Spleen (tissue), 11 donors: ENCODE measurements at regions not wholly inside any gene's neighbourhood (a gene's known extent, or its start where the extent isn't known, plus 50 kb on each side); places are given as distances from the start of the nearest gene placed in this dataset.
"Not testable (repeated sequence)": the region's sequence is repeated elsewhere in the genome, so short reads cannot be mapped to it uniquely, and the experiment has no call there.

Experiments used
- DNase-seq: peaks from one replicate; pipeline ENCODE4 v3.0.0-alpha.2; 2020
- H3K27ac ChIP-seq, 8 donors: fragments of 200-600 bp; sonication (generic) in 7 of 8; 1 replicate in 4 of 8; 2 replicates in 4 of 8; pipeline versions ENCODE4 v1.5.0 to v1.8.0; 2016 to 2021; ENCODE audit warnings: inconsistent platforms in 4 of 8, mild to moderate bottlenecking in 4 of 8, moderate library complexity in 1 of 8
- H3K27me3 ChIP-seq, 7 donors: fragments of 200-600 bp; sonication (generic) in 6 of 7; replicated peaks in 1 of 7; 1 replicate in 4 of 7; 2 replicates in 3 of 7; pipeline versions ENCODE4 v1.5.0 to v1.8.0; 2016 to 2021; ENCODE audit warnings: inconsistent platforms in 3 of 7, mild to moderate bottlenecking in 1 of 7
- H3K36me3 ChIP-seq, 6 donors: fragments of 200-600 bp; sonication (generic) in 5 of 6; 1 replicate in 4 of 6; 2 replicates in 2 of 6; pipeline versions ENCODE4 v1.5.0 to v1.8.0; 2016 to 2021; ENCODE audit warnings: inconsistent platforms in 2 of 6
- H3K4me1 ChIP-seq, 6 donors: fragments of 200-600 bp; sonication (generic) in 5 of 6; 1 replicate in 3 of 6; 2 replicates in 3 of 6; pipeline versions ENCODE4 v1.5.0 to v1.8.0; 2016 to 2021; ENCODE audit warnings: inconsistent platforms in 3 of 6
- H3K4me3 ChIP-seq, 8 donors: fragments of 200-600 bp; sonication (generic) in 7 of 8; 1 replicate in 4 of 8; 2 replicates in 4 of 8; pipeline versions ENCODE4 v1.5.0 to v1.8.0; 2016 to 2021; ENCODE audit warnings: inconsistent platforms in 4 of 8, mild to moderate bottlenecking in 4 of 8, moderate library complexity in 2 of 8
- H3K9me3 ChIP-seq, 8 donors: fragments of 200-600 bp; sonication (generic) in 7 of 8; 1 replicate in 4 of 8; 2 replicates in 4 of 8; pipeline versions ENCODE4 v1.5.0 to v1.8.0; 2016 to 2021; ENCODE audit warnings: inconsistent platforms in 4 of 8
- POLR2A ChIP-seq, 3 donors: fragments of 450-650 bp; IDR thresholded peaks; one replicate each; pipeline ENCODE4 v1.5.1; 2017; ENCODE audit warnings: antibody characterized with exemption in 3 of 3, mild to moderate bottlenecking in 1 of 3
- POLR2AphosphoS5 ChIP-seq, 3 donors: sonication (generic); formaldehyde crosslinking; IDR thresholded peaks; one replicate each; pipeline ENCODE4 v1.5.1; 2017; ENCODE audit warnings: antibody characterized with exemption in 3 of 3
- WGBS, 5 donors: extraction: QIAGEN DNeasy Blood & Tissue Kit in 3 of 5; methylation state at CpG; one replicate each; pipeline versions ENCODE4 v1.1.5 to v1.1.7; 2013 to 2018; 5-methylcytosine and 5-hydroxymethylcytosine counted together
- intact Hi-C: fragments of 100-400 bp; cut with DNase I; formaldehyde crosslinking; loops from one replicate; pipeline ENCODE4 v1.15.0; 2023; ENCODE audit warnings: low total_unique reads
- TF ChIP-seq, protein P1 (sequence below), 11 experiments: fragments of 200-600 bp in 7 of 11; fragments of 450-650 bp in 4 of 11; sonication (generic) in 4 of 11; IDR thresholded peaks in 8 of 11; conservative IDR thresholded peaks in 3 of 11; 1 replicate in 7 of 11; 2 replicates in 4 of 11; pipeline versions ENCODE4 v1.4.0 to v1.8.0; 2016 to 2021; ENCODE audit warnings: antibody characterized with exemption in 11 of 11, inconsistent platforms in 4 of 11, mild to moderate bottlenecking in 1 of 11
- donor health status: healthy with polysubstance abuse.
- donor health status: DM: no; HTN: no; CAD: no; lungs with moderate emphysema.
- donor health status: DM: no; HTN: no; CAD: no.
- donor health status: Bipolar disorder and iron deficiency.
- donor health status: healthy.
- donor health status: DM: no; HTN: no; CAD: no.
- donor health status: DM: yes; HTN: yes; CAD: no.

DNA sequence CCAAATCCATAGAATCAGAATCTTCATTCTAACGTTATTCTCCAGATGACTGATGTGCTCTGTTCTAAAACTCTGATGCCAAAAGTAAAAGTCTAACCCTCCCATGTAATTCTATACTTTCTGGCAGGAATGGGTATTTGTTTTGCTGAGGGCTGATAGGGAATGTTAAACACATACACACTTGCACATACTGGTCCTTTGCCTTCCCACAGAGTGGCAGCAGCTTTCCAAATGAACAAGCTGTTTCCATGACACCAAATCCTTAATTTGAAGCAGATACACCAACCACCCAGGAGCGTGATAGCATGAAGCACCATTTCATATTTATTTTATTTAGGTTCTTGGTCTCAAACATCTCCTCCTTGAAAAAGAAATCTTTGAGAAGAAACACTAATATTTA is 155.5 kb upstream of the PRDX4 start:
- intact Hi-C loops, result no loop called here
- no peak for DNase-seq
- WGBS, 5 donors, result 54 to 89% (median 65%) methylated on average over 2 of the region's 2 CpGs
- no peak for TF ChIP-seq POLR2AphosphoS5 (IDR thresholded peaks at IDR 0.05)
- TF ChIP-seq, protein P1, sequence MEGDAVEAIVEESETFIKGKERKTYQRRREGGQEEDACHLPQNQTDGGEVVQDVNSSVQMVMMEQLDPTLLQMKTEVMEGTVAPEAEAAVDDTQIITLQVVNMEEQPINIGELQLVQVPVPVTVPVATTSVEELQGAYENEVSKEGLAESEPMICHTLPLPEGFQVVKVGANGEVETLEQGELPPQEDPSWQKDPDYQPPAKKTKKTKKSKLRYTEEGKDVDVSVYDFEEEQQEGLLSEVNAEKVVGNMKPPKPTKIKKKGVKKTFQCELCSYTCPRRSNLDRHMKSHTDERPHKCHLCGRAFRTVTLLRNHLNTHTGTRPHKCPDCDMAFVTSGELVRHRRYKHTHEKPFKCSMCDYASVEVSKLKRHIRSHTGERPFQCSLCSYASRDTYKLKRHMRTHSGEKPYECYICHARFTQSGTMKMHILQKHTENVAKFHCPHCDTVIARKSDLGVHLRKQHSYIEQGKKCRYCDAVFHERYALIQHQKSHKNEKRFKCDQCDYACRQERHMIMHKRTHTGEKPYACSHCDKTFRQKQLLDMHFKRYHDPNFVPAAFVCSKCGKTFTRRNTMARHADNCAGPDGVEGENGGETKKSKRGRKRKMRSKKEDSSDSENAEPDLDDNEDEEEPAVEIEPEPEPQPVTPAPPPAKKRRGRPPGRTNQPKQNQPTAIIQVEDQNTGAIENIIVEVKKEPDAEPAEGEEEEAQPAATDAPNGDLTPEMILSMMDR (IDR thresholded peaks at IDR 0.05 in 8 of 11, conservative IDR thresholded peaks at IDR 0.05 in 3 of 11), result no peak
- no peak for TF ChIP-seq POLR2A (IDR thresholded peaks at IDR 0.05)
- Histone ChIP-seq H3K36me3 (no peaks in the 10 kb centered on the region), H3K4me3 (no peak overlapping the region), H3K4me1 (no peaks in the 10 kb centered on the region), H3K27ac (no peak overlapping the region), H3K27me3 (peaks cover 0 to 6% (median 0%) of the 10 kb centered on the region in 7 donors), H3K9me3 (peaks cover 0 to 12% (median 1%) of the 10 kb centered on the region in 8 donors)

GRCh38 chrX:23513121-23513520 is 154.2 kb upstream of the PRDX4 start:
- WGBS, 5 donors, result 30 to 60% (median 42%) methylated on average over 2 of the region's 2 CpGs
- H3K9me3 ChIP-seq, result peaks cover 0 to 12% (median 1%) of the 10 kb centered on the region in 8 donors
- peaks cover 0 to 6% (median 0%) of the 10 kb centered on the region in 7 donors for H3K27me3 ChIP-seq
- TF ChIP-seq POLR2A (IDR thresholded peaks at IDR 0.05) (no peak), POLR2AphosphoS5 (IDR thresholded peaks at IDR 0.05) (no peak)
- TF ChIP-seq, protein P1 (IDR thresholded peaks at IDR 0.05 in 8 of 11, conservative IDR thresholded peaks at IDR 0.05 in 3 of 11), result no peak
- no peak for DNase-seq
- H3K4me3 ChIP-seq, result no peak overlapping the region
- H3K4me1 ChIP-seq, result no peaks in the 10 kb centered on the region
- H3K27ac ChIP-seq, result no peak overlapping the region
- intact Hi-C loops, result no loop called here
- H3K36me3 ChIP-seq, result no peaks in the 10 kb centered on the region

GRCh38 chrX:23514082-23514481 is 153.2 kb upstream of the PRDX4 start:
- H3K4me1 ChIP-seq, result no peaks in the 10 kb centered on the region
- WGBS, 5 donors, result 63 to 97% (median 76%) methylated on average over 2 of the region's 2 CpGs
- no peak overlapping the region for H3K27ac ChIP-seq
- peaks cover 0 to 9% (median 1%) of the 10 kb centered on the region in 8 donors for H3K9me3 ChIP-seq
- TF ChIP-seq, protein P1 (IDR thresholded peaks at IDR 0.05 in 8 of 11, conservative IDR thresholded peaks at IDR 0.05 in 3 of 11), result no peak
- intact Hi-C loops, result no loop called here
- DNase-seq, result no peak
- H3K36me3 ChIP-seq, result no peaks in the 10 kb centered on the region
- peaks cover 0 to 6% (median 0%) of the 10 kb centered on the region in 7 donors for H3K27me3 ChIP-seq
- no peak overlapping the region for H3K4me3 ChIP-seq

- TF ChIP-seq, protein P1 (IDR thresholded peaks at IDR 0.05 in 8 of 11, conservative IDR thresholded peaks at IDR 0.05 in 3 of 11), result no peak
- TF ChIP-seq POLR2A (IDR thresholded peaks at IDR 0.05) (no peak), POLR2AphosphoS5 (IDR thresholded peaks at IDR 0.05) (no peak)
- intact Hi-C loops, result no loop called here
- no peaks in the 10 kb centered on the region for H3K4me1 ChIP-seq
- DNase-seq, result no peak
- no peaks in the 10 kb centered on the region for H3K9me3 ChIP-seq
- peaks cover 0 to 6% (median 0%) of the 10 kb centered on the region in 7 donors for H3K27me3 ChIP-seq
- WGBS, 5 donors, result 25 to 64% (median 34%) methylated on average over 2 of the region's 2 CpGs
- no peak overlapping the region for H3K27ac ChIP-seq
- no peaks in the 10 kb centered on the region for H3K36me3 ChIP-seq
- no peak overlapping the region for H3K4me3 ChIP-seq
Measured at GRCh38 chrX:23515028-23515427, 152.3 kb upstream of the PRDX4 start.

DNA sequence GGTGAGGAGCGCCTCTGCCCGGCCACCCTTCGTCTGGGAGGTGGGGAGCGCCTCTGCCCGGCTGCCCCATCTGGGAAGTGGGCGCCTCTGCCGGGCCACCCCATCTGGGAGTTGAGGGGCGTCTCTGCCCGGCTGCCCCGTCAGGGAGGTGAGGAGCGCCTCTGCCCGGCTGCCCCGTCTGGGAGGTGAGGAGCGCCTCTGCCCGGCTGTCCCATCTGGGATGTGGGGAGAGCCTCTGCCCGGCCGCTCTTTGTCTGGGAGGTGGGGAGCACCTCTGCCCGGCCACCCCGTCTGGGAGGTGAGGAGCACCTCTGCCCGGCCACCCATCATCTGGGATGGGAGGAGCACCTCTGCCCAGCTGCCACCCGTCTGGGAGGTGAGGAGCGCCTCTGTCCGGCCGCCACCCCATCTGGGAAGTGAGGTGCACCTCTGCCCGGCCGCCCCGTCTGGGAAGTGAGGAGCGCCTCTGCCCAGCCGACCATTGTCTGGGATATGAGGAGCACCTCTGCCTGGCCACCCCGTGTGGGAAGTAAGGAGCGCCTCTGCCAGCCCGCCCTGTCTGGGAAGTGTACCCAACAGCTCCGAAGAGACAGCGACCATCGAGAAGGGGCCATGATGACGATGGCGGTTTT is 144.2 kb upstream of the PRDX4 start:
- H3K27ac ChIP-seq, H3K4me1 ChIP-seq, H3K4me3 ChIP-seq, H3K36me3 ChIP-seq, intact Hi-C loops, H3K27me3 ChIP-seq, H3K9me3 ChIP-seq: not testable (repeated sequence)
- DNase-seq, result peak; percentile 60
- WGBS, 5 donors, result 94 to 100% (median 95%) methylated on average over 17 to 37 of the region's 37 CpGs
